Dendritic cell treated with granulocyte-macrophage colony-stimulating factor and Interleukin-4, amounts not matched to agents 40 ng/mL and 50 ng/mL, for 4 days (primary cell): ENCODE measurements at regions not wholly inside any gene's neighbourhood (a gene's known extent, or its start where the extent isn't known, plus 50 kb on each side); places are given as distances from the start of the nearest gene placed in this dataset.

Experiments
- H3K27ac Mint-ChIP-seq: one replicate; pipeline ENCODE4 v1.8.0; 2022; ENCODE audit warnings: mild to moderate bottlenecking, mixed read lengths
- H3K27me3 Mint-ChIP-seq: one replicate; pipeline ENCODE4 v1.8.0; 2022; ENCODE audit warnings: mild to moderate bottlenecking, mixed read lengths
- H3K36me3 Mint-ChIP-seq: one replicate; pipeline ENCODE4 v1.8.0; 2022; ENCODE audit warnings: low read depth, mixed read lengths
- H3K4me1 Mint-ChIP-seq: one replicate; pipeline ENCODE4 v1.8.0; 2022; ENCODE audit warnings: low read depth, mixed read lengths
- H3K4me3 Mint-ChIP-seq: one replicate; pipeline ENCODE4 v1.8.0; 2022; ENCODE audit warnings: mild to moderate bottlenecking, moderate library complexity, mixed read lengths
- H3K9me3 Mint-ChIP-seq: one replicate; pipeline ENCODE4 v1.8.0; 2022; ENCODE audit warnings: mixed read lengths
- intact Hi-C: fragments of 100-400 bp; cut with micrococcal nuclease; formaldehyde crosslinking; loops from one replicate; pipeline ENCODE4 v1.15.0; 2022

DNA sequence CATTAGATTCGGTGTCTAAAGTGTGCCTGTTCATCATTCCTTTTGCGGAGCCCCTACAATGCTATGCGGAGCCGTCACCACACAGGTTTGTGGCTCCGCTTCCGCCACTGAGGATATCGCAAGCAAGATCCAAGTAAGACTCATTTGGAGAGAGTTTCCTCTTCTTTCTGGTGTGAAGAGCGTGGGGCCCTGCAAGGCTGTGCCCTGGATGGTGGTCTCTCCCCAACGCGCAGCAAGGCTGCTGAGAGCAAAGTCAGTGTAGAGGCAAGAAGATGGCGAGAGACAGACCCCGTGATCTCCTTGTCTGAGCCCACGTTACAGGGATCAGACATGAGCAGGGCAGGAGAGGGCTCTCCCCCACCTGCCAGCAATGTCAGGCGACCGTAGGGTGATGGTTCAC lies 96.3 kb upstream of the AFDN start:
- peaks cover 3% of the 10 kb centered on the region for H3K27me3 Mint-ChIP-seq
- H3K27ac Mint-ChIP-seq = no peak overlapping the region
- H3K4me3 Mint-ChIP-seq = no peak overlapping the region
- intact Hi-C loops = no loop called here
- H3K4me1 Mint-ChIP-seq = no peaks in the 10 kb centered on the region
- H3K9me3 Mint-ChIP-seq = no peaks in the 10 kb centered on the region
- no peaks in the 10 kb centered on the region for H3K36me3 Mint-ChIP-seq

DNA sequence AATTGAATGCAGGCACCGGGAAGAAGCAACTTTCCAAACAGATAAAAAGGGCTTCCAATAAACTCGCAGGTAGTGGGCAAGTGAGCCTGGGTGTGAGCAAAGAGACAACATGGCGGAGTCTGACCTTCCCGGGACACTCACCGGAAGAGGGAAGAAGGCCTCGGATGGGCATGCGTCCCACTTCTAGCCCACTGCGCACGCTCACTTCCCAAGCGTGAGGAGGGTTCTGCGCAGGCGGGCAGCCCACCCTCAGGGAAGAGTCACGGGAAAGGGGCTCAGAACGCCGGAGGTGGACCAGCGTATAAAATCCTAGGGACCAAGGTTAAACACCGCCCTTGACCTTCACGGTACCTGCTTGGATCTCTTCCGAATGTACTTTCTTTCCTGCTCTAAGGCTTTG lies 95.5 kb upstream of the AFDN start:
- Mint-ChIP-seq H3K36me3 (no peaks in the 10 kb centered on the region), H3K9me3 (no peaks in the 10 kb centered on the region), H3K27me3 (peaks cover 3% of the 10 kb centered on the region), H3K4me3 (no peak overlapping the region), H3K4me1 (no peaks in the 10 kb centered on the region), H3K27ac (no peak overlapping the region)
- intact Hi-C loops = no loop called here

DNA sequence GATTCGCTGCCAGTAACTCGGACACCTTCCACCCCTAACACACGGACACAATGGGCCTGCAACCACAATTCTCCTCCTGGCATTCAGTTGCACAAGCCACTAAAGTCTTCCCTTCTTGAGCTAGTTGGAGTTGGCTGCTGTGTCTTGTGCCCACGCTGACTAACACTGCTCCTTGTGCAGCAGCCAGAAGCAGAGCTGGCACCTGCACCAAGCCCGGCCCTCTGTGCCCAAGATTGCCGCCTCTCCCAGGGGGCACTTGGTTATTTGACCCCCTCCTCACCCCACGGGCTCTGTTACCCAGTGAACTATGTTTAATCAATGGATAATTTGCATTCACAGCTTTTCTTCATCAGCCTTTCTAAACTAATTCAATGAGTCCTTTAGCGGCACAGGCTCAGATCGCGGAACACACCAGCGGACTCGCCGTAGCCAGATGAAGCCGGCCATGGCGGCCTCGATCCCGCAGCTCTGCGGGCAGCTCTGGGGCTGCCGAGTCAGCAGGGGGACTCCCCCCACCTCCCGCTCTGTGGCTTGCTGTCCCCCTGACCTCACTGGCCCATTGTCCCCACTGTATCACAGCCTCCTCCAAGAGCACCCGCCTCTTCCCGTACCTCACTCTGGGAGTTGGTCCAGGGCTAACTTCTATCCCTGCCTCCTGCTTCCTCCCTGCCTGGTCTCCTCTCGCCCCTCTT lies 94.8 kb upstream of the AFDN start:
- H3K4me3 Mint-ChIP-seq = no peak overlapping the region
- H3K9me3 Mint-ChIP-seq = no peaks in the 10 kb centered on the region
- intact Hi-C loops = no loop called here
- H3K27me3 Mint-ChIP-seq = peaks cover 3% of the 10 kb centered on the region
- no peak overlapping the region for H3K27ac Mint-ChIP-seq
- no peaks in the 10 kb centered on the region for H3K36me3 Mint-ChIP-seq
- H3K4me1 Mint-ChIP-seq = no peaks in the 10 kb centered on the region

DNA sequence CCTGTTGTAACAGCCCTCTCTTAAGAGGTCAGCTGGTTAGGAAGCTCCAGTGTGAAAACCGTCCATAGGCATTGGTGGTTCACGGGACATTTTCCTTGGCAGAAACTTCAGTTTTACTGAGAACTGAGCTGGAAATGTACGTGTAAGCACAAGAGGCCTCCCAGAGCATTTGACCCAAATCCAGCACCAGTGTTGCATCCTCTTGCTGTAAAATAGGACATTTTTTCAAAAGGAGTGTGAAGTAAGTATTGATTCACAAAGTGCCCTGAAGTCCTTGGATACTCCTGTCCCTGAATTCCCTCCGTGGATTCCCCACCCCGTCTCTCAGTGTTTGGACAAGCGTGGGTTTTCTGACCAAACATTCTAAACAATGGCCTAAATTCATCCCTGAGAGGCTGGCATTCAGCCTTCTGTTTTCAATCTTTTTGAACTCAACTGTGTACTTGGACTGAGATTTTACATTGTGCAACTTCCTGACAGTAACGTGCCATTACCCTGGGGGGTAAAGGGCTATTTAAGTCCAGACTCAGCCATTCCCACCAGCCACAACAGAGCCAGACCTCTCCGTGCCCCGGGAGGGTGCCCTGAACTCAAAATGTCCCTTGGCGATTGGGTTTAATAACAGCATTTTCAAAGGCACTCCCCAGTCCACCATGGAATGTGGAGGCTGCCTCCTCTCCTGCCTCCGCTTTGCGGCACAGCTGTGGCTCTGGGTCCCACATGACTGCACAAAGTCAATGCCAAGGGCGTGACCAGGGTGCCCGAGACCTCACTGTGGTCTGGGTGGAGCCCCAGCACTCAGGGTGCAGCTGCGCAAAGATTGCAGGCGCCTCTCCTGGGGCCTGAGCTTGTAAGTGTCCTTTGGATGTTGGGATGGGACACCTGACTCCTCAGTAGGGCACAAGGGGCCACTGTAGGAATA lies 92.7 kb upstream of the AFDN start:
- H3K27me3 Mint-ChIP-seq = no peaks in the 10 kb centered on the region
- H3K4me3 Mint-ChIP-seq = no peak overlapping the region
- no peak overlapping the region for H3K27ac Mint-ChIP-seq
- H3K4me1 Mint-ChIP-seq = no peaks in the 10 kb centered on the region
- H3K9me3 Mint-ChIP-seq = no peaks in the 10 kb centered on the region
- H3K36me3 Mint-ChIP-seq = no peaks in the 10 kb centered on the region
- intact Hi-C loops = no loop called here

DNA sequence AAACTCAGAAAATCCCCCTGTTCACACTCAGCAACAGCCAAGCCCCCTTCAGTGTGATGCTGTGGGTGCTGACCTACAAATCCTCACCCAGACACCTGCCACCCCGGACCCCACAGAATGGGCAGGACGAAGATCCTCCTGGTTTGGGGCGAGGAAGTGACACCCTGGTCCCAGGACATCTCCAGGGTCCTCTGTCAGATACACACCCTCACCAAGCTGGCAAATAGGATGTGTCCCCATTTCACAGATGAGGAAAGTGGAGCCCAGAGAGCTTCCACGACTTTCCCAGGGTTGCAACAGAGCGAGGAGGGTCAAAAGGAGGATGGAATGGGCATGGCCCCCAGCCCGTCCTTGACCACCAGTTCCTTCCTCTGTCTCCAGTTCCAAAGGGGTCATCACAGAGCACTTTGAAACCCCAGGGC lies 92.0 kb upstream of the AFDN start:
- Mint-ChIP-seq H3K27me3 (no peaks in the 10 kb centered on the region), H3K9me3 (no peaks in the 10 kb centered on the region), H3K4me1 (no peaks in the 10 kb centered on the region), H3K27ac (no peak overlapping the region), H3K4me3 (no peak overlapping the region), H3K36me3 (no peaks in the 10 kb centered on the region)
- intact Hi-C loops = no loop called here

DNA sequence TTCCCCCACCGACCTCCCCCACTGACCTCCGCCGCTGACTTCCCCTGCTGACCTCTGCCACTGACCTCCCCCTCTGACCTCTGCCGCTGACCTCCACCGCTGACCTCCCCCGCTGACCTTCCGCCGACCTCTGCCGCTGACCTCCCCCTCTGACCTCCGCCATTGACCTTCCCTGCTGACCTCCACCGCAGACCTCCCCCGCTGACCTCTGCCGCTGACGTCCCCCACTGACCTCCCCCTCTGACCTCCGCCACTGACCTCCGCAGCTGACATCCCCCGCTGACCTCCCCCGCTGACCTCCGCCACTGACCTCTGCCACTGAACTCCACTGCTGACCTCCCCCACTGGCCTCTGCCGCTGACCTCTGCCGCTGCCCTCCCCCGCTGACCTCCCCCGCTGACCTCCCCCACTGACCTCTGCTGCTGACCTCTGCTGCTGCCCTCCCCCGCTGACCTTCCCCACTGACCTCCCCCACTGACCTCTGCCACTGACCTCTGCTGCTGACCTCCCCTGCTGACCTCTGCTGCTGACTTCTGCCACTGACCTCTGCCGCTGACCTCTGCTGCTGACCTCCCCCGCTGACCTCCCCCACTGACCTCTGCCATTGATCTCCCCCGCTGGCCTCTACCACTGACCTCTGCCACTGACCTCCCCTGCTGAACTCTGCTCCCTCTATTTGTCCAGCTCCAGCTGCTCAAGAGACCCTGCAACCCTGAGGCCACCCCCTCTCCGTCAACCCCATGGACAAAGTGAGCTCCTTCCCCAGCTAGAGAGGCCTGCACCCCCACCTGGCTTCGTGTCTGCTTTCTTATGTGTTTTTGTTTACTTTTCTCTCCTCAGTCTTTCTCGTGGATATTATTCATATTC lies 91.4 kb upstream of the AFDN start:
- H3K27ac Mint-ChIP-seq = no peak overlapping the region
- no peak overlapping the region for H3K4me3 Mint-ChIP-seq
- no peaks in the 10 kb centered on the region for H3K27me3 Mint-ChIP-seq
- no peaks in the 10 kb centered on the region for H3K36me3 Mint-ChIP-seq
- H3K9me3 Mint-ChIP-seq = no peaks in the 10 kb centered on the region
- H3K4me1 Mint-ChIP-seq = no peaks in the 10 kb centered on the region
- intact Hi-C loops = no loop called here

DNA sequence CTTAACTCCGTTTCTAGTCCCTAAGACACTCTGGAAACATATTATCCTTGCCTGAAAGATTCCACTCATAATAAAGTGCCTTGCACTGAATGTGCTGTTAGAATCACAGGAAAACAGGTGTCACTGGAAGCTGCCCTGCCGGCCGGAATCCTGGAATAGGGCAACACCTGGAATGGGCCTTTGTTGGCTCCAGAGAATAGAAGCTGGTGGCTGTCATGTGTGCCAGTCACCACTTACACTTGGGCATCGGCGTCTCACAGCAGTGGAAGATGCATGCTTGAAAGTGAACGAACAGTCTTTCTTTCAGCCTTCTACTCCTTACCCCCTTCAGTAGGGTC lies 90.8 kb upstream of the AFDN start:
- intact Hi-C loops = no loop called here
- no peak overlapping the region for H3K27ac Mint-ChIP-seq
- H3K4me1 Mint-ChIP-seq = no peaks in the 10 kb centered on the region
- no peaks in the 10 kb centered on the region for H3K36me3 Mint-ChIP-seq
- no peaks in the 10 kb centered on the region for H3K27me3 Mint-ChIP-seq
- H3K4me3 Mint-ChIP-seq = no peak overlapping the region
- no peaks in the 10 kb centered on the region for H3K9me3 Mint-ChIP-seq

DNA sequence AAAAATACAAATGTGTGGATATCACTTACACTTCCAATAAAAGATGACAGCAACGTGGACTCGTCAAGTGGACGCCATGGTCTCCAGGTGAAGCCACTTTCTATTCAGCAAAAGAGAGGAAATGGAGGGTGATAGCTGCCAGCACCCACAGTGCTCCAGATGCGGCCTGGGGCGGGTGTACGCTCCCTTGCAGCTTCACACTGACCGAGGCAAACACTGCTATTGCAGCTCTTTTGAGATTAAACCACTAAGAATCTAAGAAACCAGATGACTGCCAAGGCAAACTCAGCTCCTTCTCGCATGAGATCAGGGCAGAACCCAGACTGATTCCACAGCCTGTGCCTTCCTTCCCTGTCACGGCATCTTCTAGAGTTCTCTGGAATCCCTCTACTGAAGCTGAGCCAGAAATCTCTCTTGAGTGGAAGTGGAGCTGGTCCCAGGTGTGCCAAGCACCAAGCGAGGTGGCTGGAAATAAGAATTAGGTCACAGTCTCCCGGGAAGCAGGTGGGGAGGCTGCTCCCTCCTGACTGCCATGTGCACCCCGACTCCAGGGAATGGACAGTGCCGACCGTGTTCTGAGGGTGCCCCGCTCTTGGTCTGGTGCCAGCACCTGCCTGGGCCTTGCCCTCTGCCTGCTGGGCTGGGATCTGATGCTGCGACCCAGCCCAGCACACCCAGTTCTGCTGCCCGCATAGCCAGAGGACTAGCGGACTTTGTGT lies 90.1 kb upstream of the AFDN start:
- H3K27ac Mint-ChIP-seq = no peak overlapping the region
- no peaks in the 10 kb centered on the region for H3K9me3 Mint-ChIP-seq
- H3K4me1 Mint-ChIP-seq = no peaks in the 10 kb centered on the region
- no peak overlapping the region for H3K4me3 Mint-ChIP-seq
- no peaks in the 10 kb centered on the region for H3K27me3 Mint-ChIP-seq
- no peaks in the 10 kb centered on the region for H3K36me3 Mint-ChIP-seq
- intact Hi-C loops = no loop called here

DNA sequence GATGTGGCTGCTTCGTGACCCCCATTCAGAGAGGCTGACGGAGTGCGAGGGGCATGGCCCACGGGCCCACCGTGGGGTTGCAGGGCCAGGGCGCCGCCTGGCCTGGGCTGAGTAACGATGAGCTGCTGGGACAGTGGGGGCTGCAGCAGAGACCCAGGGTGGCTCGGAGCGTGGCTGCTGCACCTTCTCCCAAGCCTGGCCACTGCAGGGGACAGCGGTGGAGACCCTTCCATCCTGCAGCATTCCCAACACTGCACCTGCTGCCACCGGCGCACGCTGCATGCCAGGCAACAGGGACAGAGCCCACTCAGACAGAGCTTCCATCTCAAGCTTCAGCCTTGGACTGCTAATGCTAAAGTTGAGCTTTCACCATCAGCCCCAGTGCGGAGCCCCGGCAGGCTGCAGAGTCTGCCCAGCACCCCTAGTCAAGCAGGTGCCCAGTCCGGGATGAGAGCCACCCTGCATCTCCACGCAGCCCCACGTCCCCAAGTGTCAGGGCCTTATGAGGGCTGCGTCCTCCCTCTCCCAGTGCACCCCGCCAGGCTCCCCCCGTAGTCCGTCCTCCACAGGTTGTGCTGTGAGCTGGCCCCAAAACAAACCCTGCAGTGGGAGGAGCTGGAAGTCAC lies 89.4 kb upstream of the AFDN start:
- intact Hi-C loops = no loop called here
- Mint-ChIP-seq H3K4me3 (no peak overlapping the region), H3K27me3 (no peaks in the 10 kb centered on the region), H3K4me1 (no peaks in the 10 kb centered on the region), H3K27ac (no peak overlapping the region), H3K9me3 (no peaks in the 10 kb centered on the region), H3K36me3 (no peaks in the 10 kb centered on the region)

DNA sequence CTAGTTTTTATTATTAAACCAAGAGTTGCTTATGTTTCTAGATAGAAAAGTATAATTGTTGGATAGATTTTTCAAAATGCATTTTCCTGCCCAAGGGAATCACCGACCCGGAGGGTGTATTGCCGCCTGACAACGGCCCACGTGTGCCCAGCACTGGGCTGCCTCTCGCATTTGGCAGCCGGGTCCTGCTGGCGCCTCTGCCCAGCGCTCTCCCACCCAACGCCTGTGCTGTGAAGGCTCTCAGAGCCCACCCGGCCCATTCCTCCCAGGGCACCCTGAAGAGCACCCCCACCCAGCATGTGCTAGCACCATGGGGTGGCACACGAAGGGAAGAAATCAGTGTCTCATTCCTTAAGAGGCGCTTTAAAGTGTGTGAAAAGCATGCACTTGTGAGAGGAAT lies 88.3 kb upstream of the AFDN start:
- H3K9me3 Mint-ChIP-seq = no peaks in the 10 kb centered on the region
- H3K36me3 Mint-ChIP-seq = no peaks in the 10 kb centered on the region
- H3K27me3 Mint-ChIP-seq = no peaks in the 10 kb centered on the region
- H3K27ac Mint-ChIP-seq = no peak overlapping the region
- no peak overlapping the region for H3K4me3 Mint-ChIP-seq
- intact Hi-C loops = no loop called here
- no peaks in the 10 kb centered on the region for H3K4me1 Mint-ChIP-seq

DNA sequence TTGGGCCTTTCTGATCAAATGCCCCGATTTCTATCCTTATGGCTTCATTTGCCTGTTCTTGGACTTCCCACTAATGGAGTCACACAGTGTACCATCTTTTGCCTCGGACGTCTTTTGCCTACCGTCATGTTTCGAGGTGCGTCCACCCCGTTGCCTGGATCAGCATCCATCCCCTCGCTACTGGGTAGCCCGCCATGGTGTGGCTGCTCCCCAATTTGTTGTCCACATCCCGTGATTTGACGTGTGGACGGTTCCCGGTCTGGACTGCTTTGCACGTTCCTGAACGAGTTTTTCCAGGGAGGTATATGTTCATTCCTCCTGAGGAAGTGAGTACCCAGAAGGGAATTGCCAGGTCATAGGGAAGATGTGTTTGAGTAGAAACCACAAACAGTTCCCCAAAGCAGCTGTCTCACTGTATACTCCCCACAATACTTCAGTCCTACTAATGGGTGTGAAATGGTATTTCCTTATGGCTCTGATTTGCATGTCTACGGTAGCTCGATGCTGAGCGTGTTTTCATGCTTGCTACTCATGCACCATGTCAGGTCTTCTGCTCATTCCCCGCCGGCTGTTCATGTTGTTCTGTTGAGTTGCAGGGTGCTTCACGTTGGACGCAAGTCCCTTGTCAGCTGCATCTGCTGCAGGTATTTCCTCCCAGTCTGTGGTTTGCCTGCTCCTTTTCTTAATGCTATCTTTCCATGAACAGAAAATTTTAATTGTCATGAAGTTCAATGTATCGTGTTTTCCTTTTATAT lies 86.8 kb upstream of the AFDN start:
- Mint-ChIP-seq H3K27ac (no peak overlapping the region), H3K9me3 (no peaks in the 10 kb centered on the region), H3K4me3 (no peak overlapping the region), H3K4me1 (no peaks in the 10 kb centered on the region), H3K36me3 (no peaks in the 10 kb centered on the region), H3K27me3 (no peaks in the 10 kb centered on the region)
- intact Hi-C loops = no loop called here

DNA sequence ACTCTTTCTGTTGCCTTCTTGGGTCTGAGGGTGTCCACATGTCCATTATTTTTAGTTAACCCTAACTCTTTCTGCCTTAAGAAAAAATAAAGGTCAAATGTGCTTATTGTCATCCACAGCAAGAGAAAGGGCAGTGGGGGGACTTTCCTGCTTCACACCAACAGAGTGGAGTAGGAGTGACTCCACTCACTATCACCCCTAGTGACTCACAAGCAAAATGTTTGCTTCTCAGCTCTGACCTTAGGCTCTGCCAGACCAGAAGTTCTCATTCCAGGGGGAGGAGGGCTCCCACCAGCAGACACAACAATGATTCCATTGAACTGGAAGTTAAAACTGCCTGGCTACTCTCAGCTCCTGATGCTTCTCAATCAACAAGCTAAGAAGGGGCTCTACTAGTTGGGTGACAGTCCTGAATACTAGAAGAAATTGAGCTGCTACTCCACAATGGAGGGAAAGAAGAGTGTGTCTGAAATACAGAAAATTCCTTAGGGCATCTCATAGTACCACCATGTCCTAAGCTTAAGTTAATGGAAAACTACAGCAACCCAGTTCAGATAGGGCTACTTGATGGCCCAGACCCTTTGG lies 83.9 kb upstream of the AFDN start:
- Mint-ChIP-seq H3K4me1 (no peaks in the 10 kb centered on the region), H3K36me3 (no peaks in the 10 kb centered on the region), H3K27me3 (no peaks in the 10 kb centered on the region), H3K4me3 (no peak overlapping the region), H3K9me3 (no peaks in the 10 kb centered on the region), H3K27ac (no peak overlapping the region)
- intact Hi-C loops = no loop called here
